Lower lobe of right lung (tissue), 2 donors: ENCODE measurements at regions not wholly inside any gene's neighbourhood (a gene's known extent, or its start where the extent isn't known, plus 50 kb on each side); places are given as distances from the start of the nearest gene placed in this dataset.

Experiments used
- ATAC-seq, 2 donors: fragments of 200-7000 bp; cut with Tn5 transposase; one replicate each; pipeline ENCODE4 v1.9.1; 2020 to 2022; ENCODE audit warnings: mild to moderate bottlenecking in 2 of 2, moderate library complexity in 2 of 2
- DNase-seq: peaks from one replicate; pipeline ENCODE4 v3.0.0-alpha.2; 2020
- H3K27ac ChIP-seq: fragments of 200-600 bp; one replicate; pipeline ENCODE4 v1.8.0; 2022
- H3K27me3 ChIP-seq: fragments of 200-600 bp; one replicate; pipeline ENCODE4 v1.8.0; 2022; ENCODE audit warnings: low read depth
- H3K36me3 ChIP-seq: fragments of 200-600 bp; one replicate; pipeline ENCODE4 v1.8.0; 2022; ENCODE audit warnings: mild to moderate bottlenecking
- H3K4me1 ChIP-seq: fragments of 200-600 bp; one replicate; pipeline ENCODE4 v1.8.0; 2022
- H3K4me3 ChIP-seq: fragments of 200-600 bp; one replicate; pipeline ENCODE4 v1.8.0; 2022; ENCODE audit warnings: mild to moderate bottlenecking
- H3K9me3 ChIP-seq: fragments of 200-600 bp; one replicate; pipeline ENCODE4 v1.8.0; 2022
- CTCF ChIP-seq: fragments of 200-600 bp; IDR thresholded peaks from one replicate; pipeline ENCODE4 v1.8.0; 2022; ENCODE audit warnings: antibody characterized with exemption, mild to moderate bottlenecking
- intact Hi-C: fragments of 100-400 bp; cut with DNase I; formaldehyde crosslinking; loops from one replicate; pipeline ENCODE4 v1.11.0; 2022
- donor health status: DM: no; HTN: yes; CAD: no; lungs with severe emphysema.

GRCh38 chr3:34198309-34198708, 399.9 kb downstream of the PDCD6IP start:
- Histone ChIP-seq H3K27me3 (no peaks in the 10 kb centered on the region), H3K4me1 (no peaks in the 10 kb centered on the region), H3K4me3 (no peak overlapping the region), H3K36me3 (no peaks in the 10 kb centered on the region), H3K9me3 (no peaks in the 10 kb centered on the region), H3K27ac (no peak overlapping the region)
- DNase-seq (no peak), ATAC-seq (peak in 1 of 2 donors; percentile 34)
- intact Hi-C loops, result no loop called here
- TF ChIP-seq CTCF, result no peak

GRCh38 chr3:34200576-34200975, 402.1 kb downstream of the PDCD6IP start:
- Histone ChIP-seq H3K9me3 (no peaks in the 10 kb centered on the region), H3K27me3 (no peaks in the 10 kb centered on the region), H3K27ac (no peak overlapping the region), H3K4me3 (no peak overlapping the region), H3K4me1 (no peaks in the 10 kb centered on the region), H3K36me3 (no peaks in the 10 kb centered on the region)
- intact Hi-C loops, result no loop called here
- ATAC-seq (no peak), DNase-seq (no peak)
- no peak for TF ChIP-seq CTCF

GRCh38 chr3:34202975-34203374, 404.5 kb downstream of the PDCD6IP start:
- no peak overlapping the region for H3K4me3 ChIP-seq
- H3K36me3 ChIP-seq, result no peaks in the 10 kb centered on the region
- no peaks in the 10 kb centered on the region for H3K27me3 ChIP-seq
- intact Hi-C loops, result no loop called here
- DNase-seq (no peak), ATAC-seq (peak; percentile 61 to 68)
- H3K27ac ChIP-seq, result no peak overlapping the region
- no peak for TF ChIP-seq CTCF
- H3K4me1 ChIP-seq, result no peaks in the 10 kb centered on the region
- no peaks in the 10 kb centered on the region for H3K9me3 ChIP-seq

GRCh38 chr3:34203386-34203785, 405.0 kb downstream of the PDCD6IP start:
- H3K27me3 ChIP-seq, result no peaks in the 10 kb centered on the region
- H3K27ac ChIP-seq, result no peak overlapping the region
- ATAC-seq, result no peak
- no peaks in the 10 kb centered on the region for H3K9me3 ChIP-seq
- no peak for DNase-seq
- no peak for TF ChIP-seq CTCF
- peak overlapping the region; percentile 9 for H3K4me3 ChIP-seq
- no peaks in the 10 kb centered on the region for H3K36me3 ChIP-seq
- intact Hi-C loops, result no loop called here
- no peaks in the 10 kb centered on the region for H3K4me1 ChIP-seq

- intact Hi-C loops, result no loop called here
- Histone ChIP-seq H3K9me3 (no peaks in the 10 kb centered on the region), H3K4me1 (peaks cover 3% of the 10 kb centered on the region), H3K27ac (no peak overlapping the region), H3K27me3 (no peaks in the 10 kb centered on the region), H3K36me3 (no peaks in the 10 kb centered on the region), H3K4me3 (no peak overlapping the region)
- DNase-seq (no peak), ATAC-seq (no peak)
- TF ChIP-seq CTCF, result no peak
Measured at GRCh38 chr3:34207002-34207401, 408.6 kb downstream of the PDCD6IP start.

GRCh38 chr3:34207806-34208205, 409.4 kb downstream of the PDCD6IP start:
- no peaks in the 10 kb centered on the region for H3K36me3 ChIP-seq
- no peaks in the 10 kb centered on the region for H3K27me3 ChIP-seq
- DNase-seq, result no peak
- H3K27ac ChIP-seq, result no peak overlapping the region
- peaks cover 9% of the 10 kb centered on the region for H3K4me1 ChIP-seq
- no peak overlapping the region for H3K4me3 ChIP-seq
- no peak for ATAC-seq
- no peak for TF ChIP-seq CTCF
- H3K9me3 ChIP-seq, result no peaks in the 10 kb centered on the region
- intact Hi-C loops, result no loop called here
